Lower leg skin (tissue), 3 donors: ENCODE measurements at regions not wholly inside any gene's neighbourhood (a gene's known extent, or its start where the extent isn't known, plus 50 kb on each side); places are given as distances from the start of the nearest gene placed in this dataset.

ENCODE experiments used
- CTCF ChIP-seq, 3 donors: fragments of 450-650 bp; IDR thresholded peaks; one replicate each; pipeline ENCODE4 v1.5.1; 2016; ENCODE audit warnings: antibody characterized with exemption in 3 of 3, mild to moderate bottlenecking in 3 of 3, moderate library complexity in 2 of 3
- POLR2A ChIP-seq, 2 donors: fragments of 450-650 bp; IDR thresholded peaks; one replicate each; pipeline ENCODE4 v1.6.1; 2016 to 2017; ENCODE audit warnings: antibody characterized with exemption in 2 of 2, mild to moderate bottlenecking in 1 of 2, moderate library complexity in 1 of 2

DNA sequence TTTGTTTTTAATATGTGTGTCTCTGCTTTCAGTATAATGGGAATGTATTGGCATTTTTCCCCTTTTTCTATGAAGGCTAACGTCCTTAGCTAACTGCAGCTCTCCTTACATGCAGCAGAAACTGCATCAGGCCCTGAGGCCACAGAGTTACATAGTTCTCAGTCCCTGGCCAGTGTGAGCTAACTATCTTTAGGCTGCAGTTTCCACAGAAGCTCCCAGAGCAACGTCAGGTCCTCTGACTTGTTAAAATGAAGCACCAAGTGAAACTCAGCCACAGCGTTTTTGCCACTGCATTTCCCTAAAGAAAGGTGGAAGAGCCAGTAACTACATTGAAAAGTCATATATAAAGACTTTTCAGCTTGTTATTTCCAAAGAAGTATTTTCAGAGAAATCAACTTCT is 244.7 kb downstream of the CBLN4 start:
- no peak for TF ChIP-seq POLR2A (IDR thresholded peaks at IDR 0.05)
- TF ChIP-seq CTCF (IDR thresholded peaks at IDR 0.05) = no peak
